SK-N-SH (cell line): ENCODE measurements at regions not wholly inside any gene's neighbourhood (a gene's known extent, or its start where the extent isn't known, plus 50 kb on each side); places are given as distances from the start of the nearest gene placed in this dataset.

Source experiments
- CHD2 ChIP-seq: fragments of 150-350 bp; IDR thresholded peaks from 2 replicates; pipeline ENCODE4 v1.6.1; 2018; ENCODE audit warnings: low read length; ENCODE audit not compliant: partially characterized antibody
- EP300 ChIP-seq, 2 experiments: IDR thresholded peaks; 2 replicates each; pipeline versions ENCODE4 v1.4.0 to v1.6.1; 2012; ENCODE audit warnings: borderline replicate concordance in 1 of 2, low read depth in 1 of 2, low read length in 1 of 2
- EZH2phosphoT487 ChIP-seq: fragments of 200-600 bp; sonication (generic); IDR thresholded peaks from 2 replicates; pipeline ENCODE4 v1.6.1; 2017; ENCODE audit warnings: low read depth, mixed run types, mild to moderate bottlenecking, antibody characterized with exemption, moderate library complexity, borderline replicate concordance
- FOXM1 ChIP-seq: IDR thresholded peaks from 2 replicates; pipeline ENCODE4 v1.4.0; 2012; ENCODE audit warnings: low read depth, mild to moderate bottlenecking
- POLR2AphosphoS5 ChIP-seq: IDR thresholded peaks from 2 replicates; pipeline ENCODE4 v1.6.1; 2012; ENCODE audit warnings: low read depth, low read length
- TCF12 ChIP-seq: IDR thresholded peaks from 2 replicates; pipeline ENCODE4 v1.4.0; 2012
- TF ChIP-seq, protein P1 (sequence below): fragments of 200-600 bp; sonication (generic); IDR thresholded peaks from 2 replicates; pipeline ENCODE4 v1.6.1; 2017; ENCODE audit warnings: antibody characterized with exemption, mild to moderate bottlenecking, moderate library complexity
- TF ChIP-seq, protein P2 (sequence below): IDR thresholded peaks from 2 replicates; pipeline ENCODE4 v1.6.1; 2012; ENCODE audit warnings: mild to moderate bottlenecking, low read depth, low read length, moderate library complexity
- TF ChIP-seq, protein P3 (sequence below): IDR thresholded peaks from 2 replicates; pipeline ENCODE4 v1.4.0; 2012; ENCODE audit warnings: low read depth

DNA sequence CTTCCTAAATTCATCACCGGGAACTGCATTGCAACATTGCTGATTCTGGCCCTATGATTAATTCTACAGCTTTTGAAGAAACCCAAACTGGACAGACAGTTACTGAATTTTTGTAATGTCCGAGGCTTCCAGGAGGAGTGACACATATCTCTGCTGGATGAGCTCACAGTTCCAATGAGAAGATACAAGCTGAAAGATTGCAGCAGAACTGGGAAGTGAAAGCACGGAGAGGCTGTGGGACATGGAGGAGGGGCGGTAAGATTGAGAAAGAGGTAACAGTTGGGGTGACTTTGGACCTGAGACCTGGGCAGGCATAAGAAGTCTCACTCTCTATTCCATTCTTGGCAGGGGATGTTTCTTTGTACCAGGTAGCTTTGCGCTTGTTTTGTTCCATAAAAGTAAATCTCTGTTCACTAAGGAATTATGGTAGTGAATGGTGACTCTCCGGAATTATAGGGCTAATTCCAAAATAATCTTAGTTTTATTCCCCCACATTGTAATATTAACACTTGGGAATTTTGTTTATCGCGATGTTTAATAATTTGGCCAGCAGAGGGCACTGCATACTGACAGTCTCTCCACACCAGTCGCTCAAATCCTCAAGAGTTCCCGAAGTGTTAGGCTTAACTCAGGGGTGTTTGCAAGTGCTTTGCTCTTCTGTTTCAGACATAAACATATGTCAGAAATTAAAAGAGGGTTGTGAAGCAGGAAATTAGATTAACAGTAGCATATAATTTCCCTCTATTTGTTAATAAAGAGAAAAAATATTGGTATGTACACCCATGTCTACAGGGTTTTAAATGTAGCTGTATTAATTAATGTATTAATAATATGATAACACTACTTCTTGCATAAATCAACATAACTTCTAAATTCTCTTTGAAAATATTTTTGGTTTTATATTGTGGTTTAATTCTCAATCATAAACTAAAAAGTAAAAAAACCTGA is 201.4 kb downstream of the SOCS6 start:
- peak; percentile 88 for TF ChIP-seq CHD2
- TF ChIP-seq TCF12 = no peak
- TF ChIP-seq, protein P1, sequence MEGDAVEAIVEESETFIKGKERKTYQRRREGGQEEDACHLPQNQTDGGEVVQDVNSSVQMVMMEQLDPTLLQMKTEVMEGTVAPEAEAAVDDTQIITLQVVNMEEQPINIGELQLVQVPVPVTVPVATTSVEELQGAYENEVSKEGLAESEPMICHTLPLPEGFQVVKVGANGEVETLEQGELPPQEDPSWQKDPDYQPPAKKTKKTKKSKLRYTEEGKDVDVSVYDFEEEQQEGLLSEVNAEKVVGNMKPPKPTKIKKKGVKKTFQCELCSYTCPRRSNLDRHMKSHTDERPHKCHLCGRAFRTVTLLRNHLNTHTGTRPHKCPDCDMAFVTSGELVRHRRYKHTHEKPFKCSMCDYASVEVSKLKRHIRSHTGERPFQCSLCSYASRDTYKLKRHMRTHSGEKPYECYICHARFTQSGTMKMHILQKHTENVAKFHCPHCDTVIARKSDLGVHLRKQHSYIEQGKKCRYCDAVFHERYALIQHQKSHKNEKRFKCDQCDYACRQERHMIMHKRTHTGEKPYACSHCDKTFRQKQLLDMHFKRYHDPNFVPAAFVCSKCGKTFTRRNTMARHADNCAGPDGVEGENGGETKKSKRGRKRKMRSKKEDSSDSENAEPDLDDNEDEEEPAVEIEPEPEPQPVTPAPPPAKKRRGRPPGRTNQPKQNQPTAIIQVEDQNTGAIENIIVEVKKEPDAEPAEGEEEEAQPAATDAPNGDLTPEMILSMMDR = peak; percentile 85
- no peak for TF ChIP-seq POLR2AphosphoS5
- TF ChIP-seq, protein P2, sequence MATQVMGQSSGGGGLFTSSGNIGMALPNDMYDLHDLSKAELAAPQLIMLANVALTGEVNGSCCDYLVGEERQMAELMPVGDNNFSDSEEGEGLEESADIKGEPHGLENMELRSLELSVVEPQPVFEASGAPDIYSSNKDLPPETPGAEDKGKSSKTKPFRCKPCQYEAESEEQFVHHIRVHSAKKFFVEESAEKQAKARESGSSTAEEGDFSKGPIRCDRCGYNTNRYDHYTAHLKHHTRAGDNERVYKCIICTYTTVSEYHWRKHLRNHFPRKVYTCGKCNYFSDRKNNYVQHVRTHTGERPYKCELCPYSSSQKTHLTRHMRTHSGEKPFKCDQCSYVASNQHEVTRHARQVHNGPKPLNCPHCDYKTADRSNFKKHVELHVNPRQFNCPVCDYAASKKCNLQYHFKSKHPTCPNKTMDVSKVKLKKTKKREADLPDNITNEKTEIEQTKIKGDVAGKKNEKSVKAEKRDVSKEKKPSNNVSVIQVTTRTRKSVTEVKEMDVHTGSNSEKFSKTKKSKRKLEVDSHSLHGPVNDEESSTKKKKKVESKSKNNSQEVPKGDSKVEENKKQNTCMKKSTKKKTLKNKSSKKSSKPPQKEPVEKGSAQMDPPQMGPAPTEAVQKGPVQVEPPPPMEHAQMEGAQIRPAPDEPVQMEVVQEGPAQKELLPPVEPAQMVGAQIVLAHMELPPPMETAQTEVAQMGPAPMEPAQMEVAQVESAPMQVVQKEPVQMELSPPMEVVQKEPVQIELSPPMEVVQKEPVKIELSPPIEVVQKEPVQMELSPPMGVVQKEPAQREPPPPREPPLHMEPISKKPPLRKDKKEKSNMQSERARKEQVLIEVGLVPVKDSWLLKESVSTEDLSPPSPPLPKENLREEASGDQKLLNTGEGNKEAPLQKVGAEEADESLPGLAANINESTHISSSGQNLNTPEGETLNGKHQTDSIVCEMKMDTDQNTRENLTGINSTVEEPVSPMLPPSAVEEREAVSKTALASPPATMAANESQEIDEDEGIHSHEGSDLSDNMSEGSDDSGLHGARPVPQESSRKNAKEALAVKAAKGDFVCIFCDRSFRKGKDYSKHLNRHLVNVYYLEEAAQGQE = no peak
- TF ChIP-seq EP300 (IDR thresholded peaks at IDR 0.05; ENCODE audit: borderline replicate concordance in 1 of 2, low read depth in 1 of 2, low read length in 1 of 2) = no peak
- TF ChIP-seq, protein P3, sequence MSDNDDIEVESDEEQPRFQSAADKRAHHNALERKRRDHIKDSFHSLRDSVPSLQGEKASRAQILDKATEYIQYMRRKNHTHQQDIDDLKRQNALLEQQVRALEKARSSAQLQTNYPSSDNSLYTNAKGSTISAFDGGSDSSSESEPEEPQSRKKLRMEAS = no peak
- TF ChIP-seq FOXM1 = no peak
- TF ChIP-seq EZH2phosphoT487 = no peak
